H9 (cell line): ENCODE measurements at regions not wholly inside any gene's neighbourhood (a gene's known extent, or its start where the extent isn't known, plus 50 kb on each side); places are given as distances from the start of the nearest gene placed in this dataset.

ENCODE experiments used
- DNase-seq: peaks from one replicate; pipeline ENCODE4 v3.0.0-alpha.2; 2017
- H2AFZ ChIP-seq: one replicate; pipeline ENCODE4 v1.6.1; 2013; ENCODE audit warnings: mild to moderate bottlenecking, low read length, control low read depth, moderate library complexity
- H2AK5ac ChIP-seq: 2 replicates; pipeline ENCODE4 v1.6.1; 2013; ENCODE audit warnings: low read length, control low read depth, mixed read lengths; ENCODE audit not compliant: insufficient read length
- H2BK120ac ChIP-seq: one replicate; pipeline ENCODE4 v1.6.1; 2013; ENCODE audit warnings: low read depth, mild to moderate bottlenecking, low read length, control low read depth, inconsistent platforms; ENCODE audit not compliant: poor library complexity, severe bottlenecking
- H2BK12ac ChIP-seq: 2 replicates; pipeline ENCODE4 v1.6.1; 2013; ENCODE audit warnings: low read length, control low read depth, mixed read lengths, low read depth; ENCODE audit not compliant: insufficient read length
- H2BK15ac ChIP-seq: 2 replicates; pipeline ENCODE4 v1.6.1; 2013; ENCODE audit warnings: low read depth, low read length, control low read depth
- H2BK20ac ChIP-seq: one replicate; pipeline ENCODE4 v1.6.1; 2013; ENCODE audit warnings: low read depth, mild to moderate bottlenecking, low read length, control low read depth, inconsistent platforms; ENCODE audit not compliant: poor library complexity, severe bottlenecking
- H2BK5ac ChIP-seq: 2 replicates; pipeline ENCODE4 v1.6.1; 2013; ENCODE audit warnings: low read length, control low read depth, mixed read lengths; ENCODE audit not compliant: insufficient read length
- H3K14ac ChIP-seq: 2 replicates; pipeline ENCODE4 v1.6.1; 2013; ENCODE audit warnings: low read length, control low read depth; ENCODE audit not compliant: insufficient read depth
- H3K18ac ChIP-seq: 2 replicates; pipeline ENCODE4 v1.6.1; 2013; ENCODE audit warnings: low read depth, mild to moderate bottlenecking, mixed read lengths, low read length, control low read depth; ENCODE audit not compliant: insufficient read length
- H3K23ac ChIP-seq: 2 replicates; pipeline ENCODE4 v1.6.1; 2013; ENCODE audit warnings: low read length, control low read depth, mixed read lengths, low read depth; ENCODE audit not compliant: insufficient read length
- H3K23me2 ChIP-seq: 2 replicates; pipeline ENCODE4 v1.6.1; 2013; ENCODE audit warnings: low read depth, mild to moderate bottlenecking, mixed read lengths, low read length, control low read depth; ENCODE audit not compliant: insufficient read length, poor library complexity, severe bottlenecking
- H3K27ac ChIP-seq: 2 replicates; pipeline ENCODE4 v1.5.1; 2013; ENCODE audit warnings: low read length, control low read depth, mixed read lengths, low read depth; ENCODE audit not compliant: insufficient read length
- H3K27me3 ChIP-seq: 2 replicates; pipeline ENCODE4 v1.6.1; 2013; ENCODE audit warnings: low read length, control low read depth, inconsistent platforms; ENCODE audit not compliant: insufficient read depth
- H3K4ac ChIP-seq: 2 replicates; pipeline ENCODE4 v1.6.1; 2013; ENCODE audit warnings: low read depth, mild to moderate bottlenecking, control low read depth, inconsistent platforms, low read length, moderate library complexity
- H3K4me1 ChIP-seq: 2 replicates; pipeline ENCODE4 v1.6.1; 2013; ENCODE audit warnings: low read length, control low read depth, inconsistent platforms; ENCODE audit not compliant: insufficient read depth
- H3K4me2 ChIP-seq: 2 replicates; pipeline ENCODE4 v1.6.1; 2013; ENCODE audit warnings: low read length, control low read depth, mixed read lengths; ENCODE audit not compliant: insufficient read length, insufficient read depth
- H3K56ac ChIP-seq: 2 replicates; pipeline ENCODE4 v1.6.1; 2013; ENCODE audit warnings: low read depth, mild to moderate bottlenecking, mixed read lengths, low read length, control low read depth; ENCODE audit not compliant: insufficient read length
- H3K79me1 ChIP-seq: 2 replicates; pipeline ENCODE4 v1.6.1; 2013; ENCODE audit warnings: low read depth, mild to moderate bottlenecking, moderate library complexity, low read length, control low read depth, inconsistent platforms; ENCODE audit not compliant: insufficient read depth, poor library complexity, severe bottlenecking
- H3K79me2 ChIP-seq: 2 replicates; pipeline ENCODE4 v1.6.1; 2013; ENCODE audit warnings: low read length, control low read depth, inconsistent platforms; ENCODE audit not compliant: insufficient read depth
- H3K9ac ChIP-seq: 2 replicates; pipeline ENCODE4 v1.6.1; 2013; ENCODE audit warnings: low read length, control low read depth, mixed read lengths; ENCODE audit not compliant: insufficient read length; ENCODE audit errors: extremely low read depth
- H3K9me3 ChIP-seq: one replicate; pipeline ENCODE4 v1.6.1; 2013; ENCODE audit warnings: low read depth, low read length, inconsistent platforms; ENCODE audit not compliant: control insufficient read depth
- H3T11ph ChIP-seq: one replicate; pipeline ENCODE4 v1.6.1; 2013; ENCODE audit warnings: mild to moderate bottlenecking, low read length, control low read depth, inconsistent platforms
- H4K20me1 ChIP-seq: one replicate; pipeline ENCODE4 v1.6.1; 2013; ENCODE audit not compliant: control insufficient read depth, insufficient read length, insufficient read depth
- H4K5ac ChIP-seq: 2 replicates; pipeline ENCODE4 v1.6.1; 2013; ENCODE audit warnings: low read depth, mild to moderate bottlenecking, mixed read lengths, low read length, control low read depth; ENCODE audit not compliant: insufficient read length
- H4K8ac ChIP-seq: replicated peaks from 2 replicates; pipeline ENCODE4 v1.6.1; 2013; ENCODE audit warnings: low read length, control low read depth, mixed read lengths, low read depth; ENCODE audit not compliant: insufficient read length
- H4K91ac ChIP-seq: 2 replicates; pipeline ENCODE4 v1.6.1; 2013; ENCODE audit warnings: low read depth, mild to moderate bottlenecking, moderate library complexity, mixed read lengths, low read length, control low read depth; ENCODE audit not compliant: insufficient read length
- H3K27ac Mint-ChIP-seq, 3 experiments: 2 replicates in 2 of 3; 3 replicates in 1 of 3; pipeline ENCODE4 v1.8.0; 2020 to 2021; ENCODE audit warnings: mixed read lengths in 3 of 3, mild to moderate bottlenecking in 1 of 3, moderate library complexity in 1 of 3
- H3K27me3 Mint-ChIP-seq: 2 replicates; pipeline ENCODE4 v1.8.0; 2021; ENCODE audit warnings: low read depth, mild to moderate bottlenecking, moderate library complexity, mixed read lengths
- H3K36me3 Mint-ChIP-seq, 3 experiments: 2 replicates in 2 of 3; 3 replicates in 1 of 3; pipeline ENCODE4 v1.8.0; 2020 to 2021; ENCODE audit warnings: low read depth in 3 of 3, mixed read lengths in 3 of 3; ENCODE audit not compliant: insufficient read depth in 1 of 3
- H3K4me1 Mint-ChIP-seq, 2 experiments: 2 replicates each; pipeline ENCODE4 v1.8.0; 2020; ENCODE audit warnings: mixed read lengths in 2 of 2
- H3K4me3 Mint-ChIP-seq, 2 experiments: 2 replicates in 1 of 2; 3 replicates in 1 of 2; pipeline ENCODE4 v1.8.0; 2020 to 2021; ENCODE audit warnings: mild to moderate bottlenecking in 2 of 2, mixed read lengths in 2 of 2, moderate library complexity in 1 of 2
- H3K9me3 Mint-ChIP-seq, 2 experiments: 2 replicates in 1 of 2; 3 replicates in 1 of 2; pipeline ENCODE4 v1.8.0; 2020; ENCODE audit warnings: mild to moderate bottlenecking in 2 of 2, mixed read lengths in 2 of 2, moderate library complexity in 1 of 2
- WGBS: extraction: QIAGEN DNeasy Blood & Tissue Kit; methylation state at CpG from one replicate; pipeline ENCODE4 v1.1.7; 2013; ENCODE audit warnings: missing lambda C conversion rate, low lambda C conversion rate, mixed read lengths; ENCODE audit not compliant: insufficient read length; ENCODE audit errors: extremely low coverage; 5-methylcytosine and 5-hydroxymethylcytosine counted together
- TF ChIP-seq, protein P1 (sequence below): fragments of 200-600 bp; sonication (generic); conservative IDR thresholded peaks from 3 replicates; pipeline ENCODE4 v1.8.0; 2021; ENCODE audit warnings: antibody characterized with exemption, mild to moderate bottlenecking

DNA sequence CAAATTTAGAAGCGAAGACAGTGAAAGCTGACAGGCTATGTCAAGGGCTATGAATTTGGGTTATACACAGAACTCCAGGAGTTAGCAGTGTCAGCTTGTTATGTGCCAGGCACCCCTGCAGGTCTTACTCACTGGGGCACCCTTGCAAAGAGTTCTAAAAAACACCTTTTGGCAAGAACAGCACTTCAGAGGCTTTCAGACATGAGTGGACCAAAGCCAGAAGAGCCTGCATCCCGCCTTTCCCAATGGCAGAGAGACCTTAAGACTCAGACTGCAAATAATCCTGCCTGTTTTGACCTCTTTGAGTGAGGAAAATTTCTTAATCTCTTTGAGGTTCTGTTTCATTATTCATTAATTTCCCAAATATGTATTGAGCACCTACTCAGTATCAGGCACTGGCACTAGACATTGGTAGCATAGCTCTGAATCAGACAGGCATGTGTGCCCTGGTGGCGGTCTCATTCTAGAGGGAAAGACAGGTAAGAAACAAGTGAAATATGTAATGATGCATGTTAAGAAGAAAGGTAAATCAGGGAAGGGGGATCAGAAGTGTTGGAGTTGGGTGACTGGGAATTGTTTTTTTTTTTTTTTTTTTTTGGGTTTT is 280.0 kb downstream of the KBTBD8 start:
- no peaks in the 10 kb centered on the region for H3K36me3 Mint-ChIP-seq
- H2AFZ ChIP-seq: no peak overlapping the region
- no peak overlapping the region for H3K56ac ChIP-seq
- H2BK120ac ChIP-seq: no peak overlapping the region
- WGBS: no CpG with 5 or more reads among the region's 3 CpGs
- H3K18ac ChIP-seq: no peak overlapping the region
- no peak overlapping the region for H3K4ac ChIP-seq
- H2AK5ac ChIP-seq: no peak overlapping the region
- H4K8ac ChIP-seq: no peak overlapping the region
- H3K4me1 Mint-ChIP-seq: no peaks in the 10 kb centered on the region; a peak in 1 of 4 replicates
- H3K79me2 ChIP-seq: no peaks in the 10 kb centered on the region
- no peak overlapping the region for H4K5ac ChIP-seq
- no peak overlapping the region for H3K14ac ChIP-seq
- no peak overlapping the region for H3K23ac ChIP-seq
- H2BK20ac ChIP-seq: no peak overlapping the region
- H2BK12ac ChIP-seq: no peak overlapping the region
- no peaks in the 10 kb centered on the region for H3K79me1 ChIP-seq
- no peaks in the 10 kb centered on the region for H4K20me1 ChIP-seq
- H3K4me2 ChIP-seq: no peak overlapping the region
- H3K23me2 ChIP-seq: no peaks in the 10 kb centered on the region
- H3K27me3 Mint-ChIP-seq: no peaks in the 10 kb centered on the region
- DNase-seq: no peak
- H3K9me3 ChIP-seq: no peaks in the 10 kb centered on the region
- no peak overlapping the region for H3T11ph ChIP-seq
- no peaks in the 10 kb centered on the region for H3K4me1 ChIP-seq
- no peak overlapping the region for H3K27ac ChIP-seq
- H3K27ac Mint-ChIP-seq: no peak overlapping the region; a peak in 1 of 7 replicates
- no peaks in the 10 kb centered on the region for H3K9me3 Mint-ChIP-seq
- no peak overlapping the region for H3K4me3 Mint-ChIP-seq
- no peak overlapping the region for H3K9ac ChIP-seq
- TF ChIP-seq, protein P1, sequence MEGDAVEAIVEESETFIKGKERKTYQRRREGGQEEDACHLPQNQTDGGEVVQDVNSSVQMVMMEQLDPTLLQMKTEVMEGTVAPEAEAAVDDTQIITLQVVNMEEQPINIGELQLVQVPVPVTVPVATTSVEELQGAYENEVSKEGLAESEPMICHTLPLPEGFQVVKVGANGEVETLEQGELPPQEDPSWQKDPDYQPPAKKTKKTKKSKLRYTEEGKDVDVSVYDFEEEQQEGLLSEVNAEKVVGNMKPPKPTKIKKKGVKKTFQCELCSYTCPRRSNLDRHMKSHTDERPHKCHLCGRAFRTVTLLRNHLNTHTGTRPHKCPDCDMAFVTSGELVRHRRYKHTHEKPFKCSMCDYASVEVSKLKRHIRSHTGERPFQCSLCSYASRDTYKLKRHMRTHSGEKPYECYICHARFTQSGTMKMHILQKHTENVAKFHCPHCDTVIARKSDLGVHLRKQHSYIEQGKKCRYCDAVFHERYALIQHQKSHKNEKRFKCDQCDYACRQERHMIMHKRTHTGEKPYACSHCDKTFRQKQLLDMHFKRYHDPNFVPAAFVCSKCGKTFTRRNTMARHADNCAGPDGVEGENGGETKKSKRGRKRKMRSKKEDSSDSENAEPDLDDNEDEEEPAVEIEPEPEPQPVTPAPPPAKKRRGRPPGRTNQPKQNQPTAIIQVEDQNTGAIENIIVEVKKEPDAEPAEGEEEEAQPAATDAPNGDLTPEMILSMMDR: no peak
- H4K91ac ChIP-seq: no peak overlapping the region
- H2BK5ac ChIP-seq: no peak overlapping the region
- no peak overlapping the region for H2BK15ac ChIP-seq
- H3K27me3 ChIP-seq: no peaks in the 10 kb centered on the region
